ENCODE measurements at regions not wholly inside any gene's neighbourhood (a gene's known extent, or its start where the extent isn't known, plus 50 kb on each side); places are given as distances from the start of the nearest gene placed in this dataset.

GRCh38 chr4:159855731-159856130 is 752.9 kb downstream of the RAPGEF2 start:
- FAIRE-seq = no peak
- H3K79me2 ChIP-seq (ENCODE audit: insufficient read depth, low read length) = no peaks in the 10 kb centered on the region

GRCh38 chr4:159856451-159856850 is 753.6 kb downstream of the RAPGEF2 start:
- Histone ChIP-seq H3K79me2 (ENCODE audit: insufficient read depth, low read length) (no peaks in the 10 kb centered on the region), H3K9me3 (ENCODE audit: insufficient read depth, low read depth, low read length) (no peaks in the 10 kb centered on the region), H4K20me1 (ENCODE audit: insufficient read depth, low read length) (no peaks in the 10 kb centered on the region), H3K4me2 (ENCODE audit: low read length) (no peak overlapping the region), H3K36me3 (ENCODE audit: insufficient read depth, low read length) (no peaks in the 10 kb centered on the region), H3K4me1 (ENCODE audit: insufficient read depth, low read length) (no peaks in the 10 kb centered on the region), H3K27me3 (ENCODE audit: insufficient read depth, low read length) (no peaks in the 10 kb centered on the region), H3K4me3 (ENCODE audit: insufficient read depth, low read depth, low read length) (no peak overlapping the region), H2AFZ (ENCODE audit: low read depth, low read length) (no peak overlapping the region), H3K27ac (ENCODE audit: low read depth, low read length) (no peak overlapping the region), H3K9ac (ENCODE audit: low read length) (no peak overlapping the region)
- no peak overlapping the region for H3K4me3 Mint-ChIP-seq (ENCODE audit: unreplicated experiment)
- no peaks in the 10 kb centered on the region for H3K9me3 Mint-ChIP-seq (ENCODE audit: unreplicated experiment)
- H3K27me3 Mint-ChIP-seq (ENCODE audit: low read depth, unreplicated experiment) = no peaks in the 10 kb centered on the region
- H3K4me1 Mint-ChIP-seq (ENCODE audit: low read depth, unreplicated experiment) = peaks cover 1% of the 10 kb centered on the region
- no peak for FAIRE-seq
- no peak for TF ChIP-seq EZH2 (IDR thresholded peaks at IDR 0.05; ENCODE audit: insufficient read depth, low read length)
- no peak for TF ChIP-seq CTCF (IDR thresholded peaks at IDR 0.05; ENCODE audit: insufficient read depth, low read depth, low read length)
- H3K27ac Mint-ChIP-seq (ENCODE audit: unreplicated experiment) = no peak overlapping the region
- H3K36me3 Mint-ChIP-seq (ENCODE audit: low read depth, unreplicated experiment) = no peaks in the 10 kb centered on the region
- DNase-seq (ENCODE audit: low read depth) = peak; percentile 6

More at GRCh38 chr4:159855731-159856130, 752.9 kb downstream of the RAPGEF2 start:
- H3K27ac ChIP-seq (ENCODE audit: low read depth, low read length) = no peak overlapping the region
- H3K27ac Mint-ChIP-seq (ENCODE audit: unreplicated experiment) = no peak overlapping the region
- no peak overlapping the region for H3K4me3 Mint-ChIP-seq (ENCODE audit: unreplicated experiment)
- H2AFZ ChIP-seq (ENCODE audit: low read depth, low read length) = no peak overlapping the region
- H3K36me3 ChIP-seq (ENCODE audit: insufficient read depth, low read length) = no peaks in the 10 kb centered on the region
- TF ChIP-seq CTCF (IDR thresholded peaks at IDR 0.05; ENCODE audit: insufficient read depth, low read depth, low read length) (no peak), EZH2 (IDR thresholded peaks at IDR 0.05; ENCODE audit: insufficient read depth, low read length) (no peak)
- H3K27me3 Mint-ChIP-seq (ENCODE audit: low read depth, unreplicated experiment) = no peaks in the 10 kb centered on the region
- no peak for DNase-seq (ENCODE audit: low read depth)
- H3K4me1 Mint-ChIP-seq (ENCODE audit: low read depth, unreplicated experiment) = peaks cover 1% of the 10 kb centered on the region
- H4K20me1 ChIP-seq (ENCODE audit: insufficient read depth, low read length) = no peaks in the 10 kb centered on the region
- H3K9ac ChIP-seq (ENCODE audit: low read length) = no peak overlapping the region
- H3K4me1 ChIP-seq (ENCODE audit: insufficient read depth, low read length) = no peaks in the 10 kb centered on the region
- no peaks in the 10 kb centered on the region for H3K9me3 Mint-ChIP-seq (ENCODE audit: unreplicated experiment)
- no peaks in the 10 kb centered on the region for H3K27me3 ChIP-seq (ENCODE audit: insufficient read depth, low read length)
- no peak overlapping the region for H3K4me2 ChIP-seq (ENCODE audit: low read length)
- H3K4me3 ChIP-seq (ENCODE audit: insufficient read depth, low read depth, low read length) = no peak overlapping the region
- H3K9me3 ChIP-seq (ENCODE audit: insufficient read depth, low read depth, low read length) = no peaks in the 10 kb centered on the region
- H3K36me3 Mint-ChIP-seq (ENCODE audit: low read depth, unreplicated experiment) = no peaks in the 10 kb centered on the region

GRCh38 chr4:159859656-159860148 is 756.8 kb downstream of the RAPGEF2 start:
- Mint-ChIP-seq H3K27me3 (ENCODE audit: low read depth, unreplicated experiment) (no peaks in the 10 kb centered on the region), H3K9me3 (ENCODE audit: unreplicated experiment) (no peaks in the 10 kb centered on the region), H3K4me1 (ENCODE audit: low read depth, unreplicated experiment) (peaks cover 11% of the 10 kb centered on the region), H3K27ac (ENCODE audit: unreplicated experiment) (no peak overlapping the region), H3K36me3 (ENCODE audit: low read depth, unreplicated experiment) (no peaks in the 10 kb centered on the region), H3K4me3 (ENCODE audit: unreplicated experiment) (no peak overlapping the region)
- Histone ChIP-seq H2AFZ (ENCODE audit: low read depth, low read length) (no peak overlapping the region), H3K9me3 (ENCODE audit: insufficient read depth, low read depth, low read length) (no peaks in the 10 kb centered on the region), H4K20me1 (ENCODE audit: insufficient read depth, low read length) (no peaks in the 10 kb centered on the region), H3K79me2 (ENCODE audit: insufficient read depth, low read length) (no peaks in the 10 kb centered on the region), H3K4me2 (ENCODE audit: low read length) (no peak overlapping the region), H3K27ac (ENCODE audit: low read depth, low read length) (no peak overlapping the region), H3K27me3 (ENCODE audit: insufficient read depth, low read length) (no peaks in the 10 kb centered on the region), H3K36me3 (ENCODE audit: insufficient read depth, low read length) (no peaks in the 10 kb centered on the region), H3K4me1 (ENCODE audit: insufficient read depth, low read length) (no peaks in the 10 kb centered on the region), H3K4me3 (ENCODE audit: insufficient read depth, low read depth, low read length) (no peak overlapping the region), H3K9ac (ENCODE audit: low read length) (no peak overlapping the region)
- no peak for DNase-seq (ENCODE audit: low read depth)
- no peak for FAIRE-seq
- no peak for TF ChIP-seq EZH2 (IDR thresholded peaks at IDR 0.05; ENCODE audit: insufficient read depth, low read length)
- no peak for TF ChIP-seq CTCF (IDR thresholded peaks at IDR 0.05; ENCODE audit: insufficient read depth, low read depth, low read length)
